ENCODE measurements at regions not wholly inside any gene's neighbourhood (a gene's known extent, or its start where the extent isn't known, plus 50 kb on each side); places are given as distances from the start of the nearest gene placed in this dataset.

- TF ChIP-seq CTCF (IDR thresholded peaks at IDR 0.05 in 8 of 11, conservative IDR thresholded peaks at IDR 0.05 in 3 of 11) (no peak), POLR2A (IDR thresholded peaks at IDR 0.05) (no peak)
Observed at GRCh38 chr6:2450546-2450945, 205.1 kb upstream of the GMDS start.
